Mammary epithelial cell (primary cell): ENCODE measurements at regions not wholly inside any gene's neighbourhood (a gene's known extent, or its start where the extent isn't known, plus 50 kb on each side); places are given as distances from the start of the nearest gene placed in this dataset.

Source experiments
- EZH2 ChIP-seq: IDR thresholded peaks from 2 replicates; pipeline ENCODE4 v1.6.1; 2012; ENCODE audit warnings: low read length, inconsistent platforms, borderline replicate concordance
- TF ChIP-seq, protein P1 (sequence below), 2 donors: IDR thresholded peaks in 1 of 2; conservative IDR thresholded peaks in 1 of 2; 2 replicates each; pipeline ENCODE4 v1.5.1; 2011 to 2012; ENCODE audit warnings: inconsistent platforms in 2 of 2, low read length in 2 of 2, mild to moderate bottlenecking in 2 of 2, control low read depth in 1 of 2, low read depth in 1 of 2; ENCODE audit not compliant: insufficient read depth in 1 of 2; ENCODE audit errors: extremely low read depth in 1 of 2

GRCh38 chr4:45897946-45898585 lies 225.8 kb downstream of the GABRG1 start:
- TF ChIP-seq, protein P1, sequence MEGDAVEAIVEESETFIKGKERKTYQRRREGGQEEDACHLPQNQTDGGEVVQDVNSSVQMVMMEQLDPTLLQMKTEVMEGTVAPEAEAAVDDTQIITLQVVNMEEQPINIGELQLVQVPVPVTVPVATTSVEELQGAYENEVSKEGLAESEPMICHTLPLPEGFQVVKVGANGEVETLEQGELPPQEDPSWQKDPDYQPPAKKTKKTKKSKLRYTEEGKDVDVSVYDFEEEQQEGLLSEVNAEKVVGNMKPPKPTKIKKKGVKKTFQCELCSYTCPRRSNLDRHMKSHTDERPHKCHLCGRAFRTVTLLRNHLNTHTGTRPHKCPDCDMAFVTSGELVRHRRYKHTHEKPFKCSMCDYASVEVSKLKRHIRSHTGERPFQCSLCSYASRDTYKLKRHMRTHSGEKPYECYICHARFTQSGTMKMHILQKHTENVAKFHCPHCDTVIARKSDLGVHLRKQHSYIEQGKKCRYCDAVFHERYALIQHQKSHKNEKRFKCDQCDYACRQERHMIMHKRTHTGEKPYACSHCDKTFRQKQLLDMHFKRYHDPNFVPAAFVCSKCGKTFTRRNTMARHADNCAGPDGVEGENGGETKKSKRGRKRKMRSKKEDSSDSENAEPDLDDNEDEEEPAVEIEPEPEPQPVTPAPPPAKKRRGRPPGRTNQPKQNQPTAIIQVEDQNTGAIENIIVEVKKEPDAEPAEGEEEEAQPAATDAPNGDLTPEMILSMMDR (conservative IDR thresholded peaks at IDR 0.05 in 1 of 2, IDR thresholded peaks at IDR 0.05 in 1 of 2; ENCODE audit: extremely low read depth in 1 of 2, insufficient read depth in 1 of 2, low read depth in 1 of 2, low read length in 2 of 2), result no peak
- no peak for TF ChIP-seq EZH2
